H1 (cell line): ENCODE measurements at regions not wholly inside any gene's neighbourhood (a gene's known extent, or its start where the extent isn't known, plus 50 kb on each side); places are given as distances from the start of the nearest gene placed in this dataset.

Experiments
- CHD1 ChIP-seq: IDR thresholded peaks from 2 replicates; pipeline ENCODE4 v1.6.1; 2012; ENCODE audit warnings: low read depth, low read length, improper control_type of control experiment
- CTBP2 ChIP-seq: IDR thresholded peaks from 2 replicates; pipeline ENCODE4 v1.7.0; 2011; ENCODE audit warnings: borderline replicate concordance, mild to moderate bottlenecking, moderate library complexity, mixed read lengths, low read length; ENCODE audit not compliant: insufficient read depth, insufficient read length
- EZH2 ChIP-seq: fragments of 200-600 bp; sonication (generic); IDR thresholded peaks from 2 replicates; pipeline ENCODE4 v1.7.1; 2012; ENCODE audit warnings: low read depth, mild to moderate bottlenecking, moderate library complexity, low read length, inconsistent platforms; ENCODE audit not compliant: severe bottlenecking
- SP2 ChIP-seq: IDR thresholded peaks from 2 replicates; pipeline ENCODE4 v1.6.1; 2012; ENCODE audit warnings: mild to moderate bottlenecking, low read length, inconsistent platforms
- ZNF274 ChIP-seq: IDR thresholded peaks from 2 replicates; pipeline ENCODE4 v1.7.0; 2012; ENCODE audit warnings: low read length, borderline replicate concordance; ENCODE audit errors: extremely low read depth

- TF ChIP-seq EZH2: no peak
- no peak for TF ChIP-seq CHD1
- TF ChIP-seq CTBP2: no peak
- no peak for TF ChIP-seq ZNF274
- no peak for TF ChIP-seq SP2
Measured at GRCh38 chr13:111401151-111401550, 80.7 kb downstream of the TEX29 start (continued).
